ENCODE measurements at regions not wholly inside any gene's neighbourhood (a gene's known extent, or its start where the extent isn't known, plus 50 kb on each side); places are given as distances from the start of the nearest gene placed in this dataset.
"Not testable (repeated sequence)": the region's sequence is repeated elsewhere in the genome, so short reads cannot be mapped to it uniquely, and the experiment has no call there.

DNA sequence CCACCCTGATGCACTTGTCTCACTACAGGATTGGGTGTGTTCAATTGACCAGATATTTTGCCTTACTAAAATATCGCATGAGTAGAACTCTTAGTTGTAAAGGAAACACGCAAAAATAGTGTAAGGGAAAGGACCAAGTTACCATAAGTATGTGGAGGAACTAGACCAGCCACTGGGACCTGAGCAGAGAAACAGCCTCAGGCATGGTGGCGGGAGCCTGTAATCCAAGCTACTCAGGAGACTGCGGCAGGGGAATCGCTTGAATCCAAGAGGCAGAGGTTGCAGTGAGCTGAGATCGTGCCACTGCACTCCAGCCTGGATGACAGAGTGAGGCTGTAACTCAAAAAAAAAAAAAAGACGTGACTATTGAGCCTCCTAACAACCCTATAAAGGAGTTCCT lies 117.9 kb upstream of the SPATA31C2 start:
- Mint-ChIP-seq H3K4me1 (no peaks in the 10 kb centered on the region), H3K27ac (no peak overlapping the region), H3K4me3 (no peak overlapping the region), H3K27me3 (peaks cover 5% of the 10 kb centered on the region), H3K36me3 (no peaks in the 10 kb centered on the region), H3K9me3 (peaks cover 0 to 25% (median 10%) of the 10 kb centered on the region in 7 donors)
- H3K27ac ChIP-seq (ENCODE audit: insufficient read depth, low read length, poor library complexity, severe bottlenecking) = no peak overlapping the region
- H3K4me1 ChIP-seq (ENCODE audit: control insufficient read depth, insufficient read depth, low read length, poor library complexity, severe bottlenecking) = no peaks in the 10 kb centered on the region
- H3K4me3 ChIP-seq (ENCODE audit: low read depth, low read length) = no peak overlapping the region
- H3K27me3 ChIP-seq (ENCODE audit: control insufficient read depth, insufficient read depth, low read length) = no peaks in the 10 kb centered on the region
- H3K9me3 ChIP-seq (ENCODE audit: control insufficient read depth in 2 of 2, low read length in 2 of 2) = peaks cover 8 to 17% of the 10 kb centered on the region in 2 experiments
- no peaks in the 10 kb centered on the region for H3K36me3 ChIP-seq (ENCODE audit: control insufficient read depth, insufficient read depth, low read length)
- ATAC-seq (ENCODE audit: low read depth in 2 of 2) (no peak), DNase-seq (no peak)

- not testable (repeated sequence) for H3K4me1 Mint-ChIP-seq
- peaks cover 0 to 29% (median 13%) of the 10 kb centered on the region in 7 donors for H3K9me3 Mint-ChIP-seq
Measured at GRCh38 chr9:88255806-88256205, 117.5 kb upstream of the SPATA31C2 start.

GRCh38 chr9:88251903-88252302 lies 113.6 kb upstream of the SPATA31C2 start:
- Histone ChIP-seq H3K4me1 (ENCODE audit: control insufficient read depth, insufficient read depth, low read length, poor library complexity, severe bottlenecking) (no peaks in the 10 kb centered on the region), H3K36me3 (ENCODE audit: control insufficient read depth, insufficient read depth, low read length) (no peaks in the 10 kb centered on the region), H3K27ac (ENCODE audit: insufficient read depth, low read length, poor library complexity, severe bottlenecking) (no peak overlapping the region), H3K4me3 (ENCODE audit: low read depth, low read length) (no peak overlapping the region), H3K9me3 (ENCODE audit: control insufficient read depth in 2 of 2, low read length in 2 of 2) (peaks cover 8 to 23% of the 10 kb centered on the region in 2 experiments), H3K27me3 (ENCODE audit: control insufficient read depth, insufficient read depth, low read length) (no peaks in the 10 kb centered on the region)
- Mint-ChIP-seq H3K36me3 (peaks cover 3% of the 10 kb centered on the region), H3K27ac (no peak overlapping the region), H3K9me3 (peaks cover 0 to 39% (median 16%) of the 10 kb centered on the region in 7 donors), H3K27me3 (peaks cover 7% of the 10 kb centered on the region), H3K4me1 (no peaks in the 10 kb centered on the region), H3K4me3 (no peak overlapping the region)
- DNase-seq (no peak), ATAC-seq (ENCODE audit: low read depth in 2 of 2) (no peak)

More at GRCh38 chr9:88255806-88256205, 117.5 kb upstream of the SPATA31C2 start:
- not testable (repeated sequence) for H3K36me3 ChIP-seq (ENCODE audit: control insufficient read depth, insufficient read depth, low read length); H3K4me3 ChIP-seq (ENCODE audit: low read depth, low read length); DNase-seq; H3K27me3 ChIP-seq (ENCODE audit: control insufficient read depth, insufficient read depth, low read length); H3K27ac ChIP-seq (ENCODE audit: insufficient read depth, low read length, poor library complexity, severe bottlenecking); H3K4me1 ChIP-seq (ENCODE audit: control insufficient read depth, insufficient read depth, low read length, poor library complexity, severe bottlenecking); ATAC-seq (ENCODE audit: low read depth in 2 of 2); H3K4me3 Mint-ChIP-seq; H3K36me3 Mint-ChIP-seq; H3K27ac Mint-ChIP-seq; H3K27me3 Mint-ChIP-seq
- peaks cover 8 to 21% of the 10 kb centered on the region in 2 experiments for H3K9me3 ChIP-seq (ENCODE audit: control insufficient read depth in 2 of 2, low read length in 2 of 2)

DNA sequence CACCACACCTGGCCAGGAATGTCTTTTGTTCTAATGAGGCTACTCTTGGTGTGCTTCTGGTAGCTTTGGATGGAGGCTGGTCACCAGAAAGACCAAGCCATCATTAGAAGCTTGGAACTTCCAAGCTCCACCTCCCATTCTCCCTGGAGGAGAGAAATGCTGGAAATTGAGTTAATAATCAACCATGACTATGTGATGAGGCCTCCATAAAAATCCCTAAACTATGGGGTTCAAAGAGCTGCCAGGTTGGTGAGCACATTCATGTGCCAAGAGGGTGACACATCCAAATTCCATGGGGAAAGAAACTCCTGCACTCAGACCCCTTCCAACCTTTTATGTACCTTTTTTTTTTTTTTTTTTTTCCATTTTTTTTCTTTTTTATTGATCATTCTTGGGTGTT lies 105.5 kb upstream of the SPATA31C2 start:
- peaks cover 22% of the 10 kb centered on the region for H3K27me3 Mint-ChIP-seq
- Histone ChIP-seq H3K27ac (ENCODE audit: insufficient read depth, low read length, poor library complexity, severe bottlenecking) (no peak overlapping the region), H3K4me3 (ENCODE audit: low read depth, low read length) (no peak overlapping the region), H3K27me3 (ENCODE audit: control insufficient read depth, insufficient read depth, low read length) (no peaks in the 10 kb centered on the region), H3K36me3 (ENCODE audit: control insufficient read depth, insufficient read depth, low read length) (no peaks in the 10 kb centered on the region), H3K4me1 (ENCODE audit: control insufficient read depth, insufficient read depth, low read length, poor library complexity, severe bottlenecking) (no peaks in the 10 kb centered on the region), H3K9me3 (ENCODE audit: control insufficient read depth in 2 of 2, low read length in 2 of 2) (no peaks in the 10 kb centered on the region)
- peaks cover 0 to 5% (median 0%) of the 10 kb centered on the region in 7 donors for H3K9me3 Mint-ChIP-seq
- H3K36me3 Mint-ChIP-seq = no peaks in the 10 kb centered on the region
- H3K4me1 Mint-ChIP-seq = peaks cover 0 to 8% (median 2%) of the 10 kb centered on the region in 4 donors
- DNase-seq (no peak), ATAC-seq (ENCODE audit: low read depth in 2 of 2) (no peak)
- H3K4me3 Mint-ChIP-seq = no peak overlapping the region
- H3K27ac Mint-ChIP-seq = no peak overlapping the region

GRCh38 chr9:88242879-88243278 lies 104.6 kb upstream of the SPATA31C2 start:
- Histone ChIP-seq H3K9me3 (ENCODE audit: control insufficient read depth in 2 of 2, low read length in 2 of 2) (no peaks in the 10 kb centered on the region), H3K27ac (ENCODE audit: insufficient read depth, low read length, poor library complexity, severe bottlenecking) (no peak overlapping the region), H3K4me3 (ENCODE audit: low read depth, low read length) (no peak overlapping the region), H3K4me1 (ENCODE audit: control insufficient read depth, insufficient read depth, low read length, poor library complexity, severe bottlenecking) (peaks cover 5% of the 10 kb centered on the region), H3K36me3 (ENCODE audit: control insufficient read depth, insufficient read depth, low read length) (no peaks in the 10 kb centered on the region), H3K27me3 (ENCODE audit: control insufficient read depth, insufficient read depth, low read length) (no peaks in the 10 kb centered on the region)
- H3K27me3 Mint-ChIP-seq = peaks cover 26% of the 10 kb centered on the region
- ATAC-seq (ENCODE audit: low read depth in 2 of 2) (no peak), DNase-seq (no peak)
- peaks cover 0 to 5% (median 0%) of the 10 kb centered on the region in 7 donors for H3K9me3 Mint-ChIP-seq
- H3K4me3 Mint-ChIP-seq = no peak overlapping the region
- no peak overlapping the region for H3K27ac Mint-ChIP-seq
- H3K36me3 Mint-ChIP-seq = no peaks in the 10 kb centered on the region
- peaks cover 4 to 8% (median 6%) of the 10 kb centered on the region in 4 donors for H3K4me1 Mint-ChIP-seq

GRCh38 chr9:88237991-88238571 lies 99.8 kb upstream of the SPATA31C2 start:
- ATAC-seq (ENCODE audit: low read depth in 2 of 2) (no peak), DNase-seq (peak in 1 of 3 donors; percentile 1)
- H3K9me3 ChIP-seq (ENCODE audit: control insufficient read depth in 2 of 2, low read length in 2 of 2) = no peaks in the 10 kb centered on the region
- Mint-ChIP-seq H3K4me3 (peak overlapping the region in 1 of 4 donors; percentile 1), H3K36me3 (no peaks in the 10 kb centered on the region), H3K27me3 (peaks cover 15% of the 10 kb centered on the region), H3K4me1 (peaks cover 4 to 12% (median 7%) of the 10 kb centered on the region in 4 donors), H3K9me3 (peaks cover 0 to 5% (median 0%) of the 10 kb centered on the region in 7 donors), H3K27ac (no peak overlapping the region)
- H3K4me1 ChIP-seq (ENCODE audit: control insufficient read depth, insufficient read depth, low read length, poor library complexity, severe bottlenecking) = peaks cover 5% of the 10 kb centered on the region
- H3K4me3 ChIP-seq (ENCODE audit: low read depth, low read length) = no peak overlapping the region
- H3K27me3 ChIP-seq (ENCODE audit: control insufficient read depth, insufficient read depth, low read length) = no peaks in the 10 kb centered on the region
- no peak overlapping the region for H3K27ac ChIP-seq (ENCODE audit: insufficient read depth, low read length, poor library complexity, severe bottlenecking)
- H3K36me3 ChIP-seq (ENCODE audit: control insufficient read depth, insufficient read depth, low read length) = no peaks in the 10 kb centered on the region

DNA sequence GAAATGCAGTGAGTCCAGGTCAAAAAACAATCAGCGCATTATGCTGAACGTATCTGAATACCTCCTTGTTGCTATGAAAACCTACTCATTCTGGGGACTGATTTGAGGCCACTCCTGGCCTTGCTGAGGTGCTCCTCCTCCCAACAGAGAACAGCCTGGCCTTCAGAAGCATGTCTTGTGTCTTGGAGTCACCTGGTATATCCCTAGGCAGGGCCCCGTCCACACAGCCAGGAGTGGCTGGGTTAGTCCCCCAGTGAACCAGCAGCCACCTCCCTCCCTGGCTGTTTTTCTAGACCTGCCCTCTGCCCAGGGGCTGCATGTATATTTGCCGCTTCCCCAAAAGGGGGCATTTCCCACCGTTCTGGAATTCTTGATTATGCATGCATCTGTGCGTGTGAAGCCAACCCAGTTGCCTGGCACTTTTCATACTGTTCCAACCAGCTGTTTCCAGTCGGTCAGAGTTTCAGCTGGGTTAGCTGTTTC lies 99.2 kb upstream of the SPATA31C2 start:
- Mint-ChIP-seq H3K36me3 (no peaks in the 10 kb centered on the region), H3K27ac (no peak overlapping the region), H3K9me3 (peaks cover 0 to 5% (median 0%) of the 10 kb centered on the region in 7 donors), H3K4me3 (no peak overlapping the region), H3K27me3 (peaks cover 15% of the 10 kb centered on the region), H3K4me1 (peaks cover 4 to 12% (median 7%) of the 10 kb centered on the region in 4 donors)
- DNase-seq = no peak
- no peak for ATAC-seq (ENCODE audit: low read depth in 2 of 2)
- Histone ChIP-seq H3K4me1 (ENCODE audit: control insufficient read depth, insufficient read depth, low read length, poor library complexity, severe bottlenecking) (peaks cover 5% of the 10 kb centered on the region), H3K4me3 (ENCODE audit: low read depth, low read length) (no peak overlapping the region), H3K27me3 (ENCODE audit: control insufficient read depth, insufficient read depth, low read length) (no peaks in the 10 kb centered on the region), H3K9me3 (ENCODE audit: control insufficient read depth in 2 of 2, low read length in 2 of 2) (no peaks in the 10 kb centered on the region), H3K27ac (ENCODE audit: insufficient read depth, low read length, poor library complexity, severe bottlenecking) (no peak overlapping the region), H3K36me3 (ENCODE audit: control insufficient read depth, insufficient read depth, low read length) (no peaks in the 10 kb centered on the region)

Data from CD4-positive, CD25-positive, alpha-beta regulatory T cell (primary cell).